ENCODE measurements at regions not wholly inside any gene's neighbourhood (a gene's known extent, or its start where the extent isn't known, plus 50 kb on each side); places are given as distances from the start of the nearest gene placed in this dataset.

DNA sequence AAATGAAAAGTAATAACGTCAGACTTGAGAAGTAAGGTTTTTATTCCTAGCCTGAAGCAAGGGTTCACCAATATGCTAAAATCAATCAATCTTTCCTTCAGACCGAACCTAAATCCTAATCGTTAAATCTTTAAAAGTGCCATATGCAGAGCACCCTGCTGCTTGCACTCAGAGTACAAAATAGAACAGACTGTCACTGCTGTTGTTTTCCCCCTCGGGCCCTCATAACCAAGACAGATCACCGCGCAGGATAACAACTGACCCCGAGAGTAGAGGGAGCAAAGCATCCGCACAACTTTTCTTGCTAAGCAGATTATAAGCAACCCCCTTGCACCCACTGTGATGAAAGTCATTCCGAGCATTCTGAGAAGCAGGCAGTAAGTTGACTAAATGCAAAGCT is 550.9 kb upstream of the NDST4 start:
- in situ Hi-C loops (cut with MboI; ENCODE audit: low sequenced_read_pairs, unreplicated experiment): no loop called here
- no peak for DNase-seq (ENCODE audit: low spot score)
- TF ChIP-seq, protein P1, sequence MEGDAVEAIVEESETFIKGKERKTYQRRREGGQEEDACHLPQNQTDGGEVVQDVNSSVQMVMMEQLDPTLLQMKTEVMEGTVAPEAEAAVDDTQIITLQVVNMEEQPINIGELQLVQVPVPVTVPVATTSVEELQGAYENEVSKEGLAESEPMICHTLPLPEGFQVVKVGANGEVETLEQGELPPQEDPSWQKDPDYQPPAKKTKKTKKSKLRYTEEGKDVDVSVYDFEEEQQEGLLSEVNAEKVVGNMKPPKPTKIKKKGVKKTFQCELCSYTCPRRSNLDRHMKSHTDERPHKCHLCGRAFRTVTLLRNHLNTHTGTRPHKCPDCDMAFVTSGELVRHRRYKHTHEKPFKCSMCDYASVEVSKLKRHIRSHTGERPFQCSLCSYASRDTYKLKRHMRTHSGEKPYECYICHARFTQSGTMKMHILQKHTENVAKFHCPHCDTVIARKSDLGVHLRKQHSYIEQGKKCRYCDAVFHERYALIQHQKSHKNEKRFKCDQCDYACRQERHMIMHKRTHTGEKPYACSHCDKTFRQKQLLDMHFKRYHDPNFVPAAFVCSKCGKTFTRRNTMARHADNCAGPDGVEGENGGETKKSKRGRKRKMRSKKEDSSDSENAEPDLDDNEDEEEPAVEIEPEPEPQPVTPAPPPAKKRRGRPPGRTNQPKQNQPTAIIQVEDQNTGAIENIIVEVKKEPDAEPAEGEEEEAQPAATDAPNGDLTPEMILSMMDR (IDR thresholded peaks at IDR 0.05; ENCODE audit: borderline replicate concordance, control extremely low read depth, extremely low read depth, insufficient read depth, missing control alignments): no peak

DNA sequence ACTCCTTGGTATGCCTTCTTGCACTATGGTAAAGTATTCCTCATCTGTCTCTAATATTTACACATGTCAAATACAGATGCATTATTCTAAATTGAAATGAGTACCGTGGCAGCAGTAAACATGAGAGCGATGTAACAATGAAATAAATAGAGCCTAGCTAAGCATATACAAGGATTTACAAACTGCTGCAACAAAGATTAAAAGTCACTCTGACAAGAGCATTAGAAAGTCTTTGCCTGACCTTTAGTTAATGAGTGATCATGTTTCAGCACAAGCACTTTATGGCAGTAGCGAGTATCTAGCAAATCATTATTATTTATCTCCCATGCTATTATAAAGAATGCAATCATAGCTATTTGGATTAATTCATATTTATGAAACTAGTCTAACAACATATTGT is 547.0 kb upstream of the NDST4 start:
- in situ Hi-C loops (cut with MboI; ENCODE audit: low sequenced_read_pairs, unreplicated experiment): no loop called here
- no peak for DNase-seq (ENCODE audit: low spot score)
- TF ChIP-seq, protein P1 (IDR thresholded peaks at IDR 0.05; ENCODE audit: borderline replicate concordance, control extremely low read depth, extremely low read depth, insufficient read depth, missing control alignments): no peak

- in situ Hi-C loops (cut with MboI; ENCODE audit: low sequenced_read_pairs, unreplicated experiment): no loop called here
- DNase-seq (ENCODE audit: low spot score): no peak
- TF ChIP-seq, protein P1 (IDR thresholded peaks at IDR 0.05; ENCODE audit: borderline replicate concordance, control extremely low read depth, extremely low read depth, insufficient read depth, missing control alignments): no peak
Observed at GRCh38 chr4:115657991-115658650, 544.7 kb upstream of the NDST4 start.

- TF ChIP-seq, protein P1 (IDR thresholded peaks at IDR 0.05; ENCODE audit: borderline replicate concordance, control extremely low read depth, extremely low read depth, insufficient read depth, missing control alignments): no peak
- DNase-seq (ENCODE audit: low spot score): no peak
- in situ Hi-C loops (cut with MboI; ENCODE audit: low sequenced_read_pairs, unreplicated experiment): no loop called here
Observed at GRCh38 chr4:115655626-115656025, 542.2 kb upstream of the NDST4 start.

- TF ChIP-seq, protein P1 (IDR thresholded peaks at IDR 0.05; ENCODE audit: borderline replicate concordance, control extremely low read depth, extremely low read depth, insufficient read depth, missing control alignments): no peak
- DNase-seq (ENCODE audit: low spot score): no peak
- in situ Hi-C loops (cut with MboI; ENCODE audit: low sequenced_read_pairs, unreplicated experiment): no loop called here
Observed at GRCh38 chr4:115648786-115649185, 535.4 kb upstream of the NDST4 start.

DNA sequence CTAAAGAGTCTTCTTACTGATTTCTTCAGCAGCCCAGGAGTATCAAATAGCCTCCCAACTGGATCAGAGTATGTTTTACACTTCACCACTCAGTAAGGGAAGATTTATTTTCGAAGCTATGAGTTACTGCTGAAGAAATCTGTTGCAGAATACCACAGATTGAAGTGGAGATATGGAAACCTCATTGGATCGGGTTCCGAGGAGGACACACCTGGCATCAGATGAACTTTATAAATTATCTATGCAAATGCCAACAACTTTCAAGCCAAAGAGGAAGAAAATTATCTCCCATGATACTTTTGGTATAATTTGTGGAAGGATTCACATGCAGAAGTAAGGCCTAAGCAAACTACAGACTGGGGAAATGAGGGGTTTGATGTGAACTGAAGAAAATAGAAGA is 515.9 kb upstream of the NDST4 start:
- TF ChIP-seq, protein P1 (IDR thresholded peaks at IDR 0.05; ENCODE audit: borderline replicate concordance, control extremely low read depth, extremely low read depth, insufficient read depth, missing control alignments): no peak
- DNase-seq (ENCODE audit: low spot score): no peak
- in situ Hi-C loops (cut with MboI; ENCODE audit: low sequenced_read_pairs, unreplicated experiment): no loop called here
